Activated CD8-positive, alpha-beta T cell treated with anti-CD3 and anti-CD28 coated beads for 36 hours (primary cell): ENCODE measurements at regions not wholly inside any gene's neighbourhood (a gene's known extent, or its start where the extent isn't known, plus 50 kb on each side); places are given as distances from the start of the nearest gene placed in this dataset.
A peak's percentile ranks its signal among the peaks of the same experiment; 100 is the strongest.

Experiments used
- ATAC-seq: fragments of 200-7000 bp; cut with Tn5 transposase; one replicate; pipeline ENCODE4 v1.10.0; 2021; ENCODE audit warnings: mild to moderate bottlenecking, moderate library complexity
- CTCF ChIA-PET: fragments of 350-600 bp; sonication (Branson Sonifier 250); formaldehyde crosslinking; loops from one replicate; lab custom pipeline; 2021; ENCODE audit warnings: antibody characterized with exemption; lab: Charles Lee
- POLR2A ChIA-PET: fragments of 350-600 bp; sonication (Branson Sonifier 250); formaldehyde crosslinking; loops from one replicate; lab custom pipeline; 2021; ENCODE audit warnings: antibody characterized with exemption; lab: Charles Lee
- DNase-seq: peaks from one replicate; pipeline ENCODE4 v3.0.0-alpha.2; 2020
- H3K27ac Mint-ChIP-seq: one replicate; pipeline ENCODE4 v1.8.0; 2021; ENCODE audit warnings: mild to moderate bottlenecking, mixed read lengths
- H3K27me3 Mint-ChIP-seq: one replicate; pipeline ENCODE4 v1.8.0; 2021; ENCODE audit warnings: mixed read lengths
- H3K36me3 Mint-ChIP-seq: one replicate; pipeline ENCODE4 v1.8.0; 2021; ENCODE audit warnings: low read depth, mixed read lengths
- H3K4me1 Mint-ChIP-seq: one replicate; pipeline ENCODE4 v1.8.0; 2021; ENCODE audit warnings: low read depth, mixed read lengths
- H3K4me3 Mint-ChIP-seq: one replicate; pipeline ENCODE4 v1.8.0; 2021; ENCODE audit warnings: mild to moderate bottlenecking, moderate library complexity, mixed read lengths
- H3K9me3 Mint-ChIP-seq: one replicate; pipeline ENCODE4 v1.8.0; 2021; ENCODE audit warnings: mixed read lengths
- CTCF ChIP-seq: fragments of 200-600 bp; IDR thresholded peaks from one replicate; pipeline ENCODE4 v1.8.0; 2022; ENCODE audit warnings: antibody characterized with exemption, mild to moderate bottlenecking
- intact Hi-C: fragments of 100-400 bp; cut with micrococcal nuclease; formaldehyde crosslinking; loops from one replicate; pipeline ENCODE4 v1.10.0; 2022

- DNase-seq (no peak), ATAC-seq (no peak)
- Mint-ChIP-seq H3K9me3 (no peaks in the 10 kb centered on the region), H3K27me3 (no peaks in the 10 kb centered on the region), H3K4me1 (no peaks in the 10 kb centered on the region), H3K36me3 (no peaks in the 10 kb centered on the region), H3K27ac (no peak overlapping the region), H3K4me3 (no peak overlapping the region)
- intact Hi-C loops, result no loop called here
- ChIA-PET CTCF (no interaction called here), POLR2A (no interaction called here)
- TF ChIP-seq CTCF, result no peak
Observed at GRCh38 chr14:87052646-87053225, 940.2 kb downstream of the GALC start.

GRCh38 chr14:87050421-87050820 is 942.6 kb downstream of the GALC start:
- intact Hi-C loops, result no loop called here
- DNase-seq, result no peak
- ChIA-PET CTCF (interaction anchor here (1.4 kb wide), 1 partner anchor 8 kb away, joined by 4 read pairs; no protein-coding TSS in a partner anchor), POLR2A (no interaction called here)
- no peak for ATAC-seq
- no peak overlapping the region for H3K4me3 Mint-ChIP-seq
- H3K9me3 Mint-ChIP-seq, result peaks cover 3% of the 10 kb centered on the region
- no peaks in the 10 kb centered on the region for H3K4me1 Mint-ChIP-seq
- no peaks in the 10 kb centered on the region for H3K27me3 Mint-ChIP-seq
- no peak overlapping the region for H3K27ac Mint-ChIP-seq
- no peak for TF ChIP-seq CTCF
- no peaks in the 10 kb centered on the region for H3K36me3 Mint-ChIP-seq

- ATAC-seq, result no peak
- peak; percentile 9 for DNase-seq
- TF ChIP-seq CTCF, result peak; percentile 36
- POLR2A ChIA-PET, result no interaction called here
- peaks cover 3% of the 10 kb centered on the region for H3K9me3 Mint-ChIP-seq
- H3K4me1 Mint-ChIP-seq, result no peaks in the 10 kb centered on the region
- no peak overlapping the region for H3K4me3 Mint-ChIP-seq
- CTCF ChIA-PET, result interaction anchor here (1.4 kb wide), 1 partner anchor 8 kb away, joined by 4 read pairs; no protein-coding TSS in a partner anchor
- no peak overlapping the region for H3K27ac Mint-ChIP-seq
- H3K36me3 Mint-ChIP-seq, result no peaks in the 10 kb centered on the region
- intact Hi-C loops, result no loop called here
- H3K27me3 Mint-ChIP-seq, result no peaks in the 10 kb centered on the region
Observed at GRCh38 chr14:87049950-87050349, 943.0 kb downstream of the GALC start.

GRCh38 chr14:87046960-87047359 is 946.0 kb downstream of the GALC start:
- no peak overlapping the region for H3K27ac Mint-ChIP-seq
- DNase-seq (no peak), ATAC-seq (no peak)
- H3K9me3 Mint-ChIP-seq, result peaks cover 3% of the 10 kb centered on the region
- no peaks in the 10 kb centered on the region for H3K4me1 Mint-ChIP-seq
- intact Hi-C loops, result no loop called here
- no peak overlapping the region for H3K4me3 Mint-ChIP-seq
- no peak for TF ChIP-seq CTCF
- no peaks in the 10 kb centered on the region for H3K36me3 Mint-ChIP-seq
- no peaks in the 10 kb centered on the region for H3K27me3 Mint-ChIP-seq
- CTCF ChIA-PET, result no interaction called here
- POLR2A ChIA-PET, result no interaction called here

GRCh38 chr14:87045956-87046355 is 947.0 kb downstream of the GALC start:
- H3K27ac Mint-ChIP-seq, result no peak overlapping the region
- POLR2A ChIA-PET, result no interaction called here
- intact Hi-C loops, result no loop called here
- no peak for TF ChIP-seq CTCF
- DNase-seq (no peak), ATAC-seq (no peak)
- H3K9me3 Mint-ChIP-seq, result peaks cover 3% of the 10 kb centered on the region
- CTCF ChIA-PET, result no interaction called here
- H3K4me3 Mint-ChIP-seq, result no peak overlapping the region
- no peaks in the 10 kb centered on the region for H3K4me1 Mint-ChIP-seq
- no peaks in the 10 kb centered on the region for H3K27me3 Mint-ChIP-seq
- H3K36me3 Mint-ChIP-seq, result no peaks in the 10 kb centered on the region
